H1 (cell line): ENCODE measurements at regions not wholly inside any gene's neighbourhood (a gene's known extent, or its start where the extent isn't known, plus 50 kb on each side); places are given as distances from the start of the nearest gene placed in this dataset.

Experiments used
- ASH2L ChIP-seq: fragments of 200-600, 300-600 bp; sonication (generic); IDR thresholded peaks from one replicate; pipeline ENCODE4 v1.7.1; 2017; ENCODE audit warnings: low read length
- BCL11A ChIP-seq, 2 experiments: IDR thresholded peaks; one replicate each; pipeline ENCODE4 v1.6.1; 2011; ENCODE audit warnings: low read depth in 2 of 2, low read length in 2 of 2, mild to moderate bottlenecking in 2 of 2
- CBX8 ChIP-seq: fragments of 300-800, 300-1000 bp; sonication (generic); IDR thresholded peaks from 2 replicates; pipeline ENCODE4 v1.7.1; 2016; ENCODE audit warnings: low read depth, low read length, borderline replicate concordance
- CHD7 ChIP-seq: fragments of 300-600 bp; sonication (generic); IDR thresholded peaks from 2 replicates; pipeline ENCODE4 v1.7.1; 2012; ENCODE audit warnings: low read length, moderate library complexity, mild to moderate bottlenecking, inconsistent platforms; ENCODE audit not compliant: insufficient replicate concordance
- E2F6 ChIP-seq: IDR thresholded peaks from 2 replicates; pipeline ENCODE4 v1.6.1; 2012; ENCODE audit warnings: inconsistent platforms
- NRF1 ChIP-seq: IDR thresholded peaks from 2 replicates; pipeline ENCODE4 v1.6.1; 2011; ENCODE audit warnings: mild to moderate bottlenecking, low read depth, low read length, improper control_type of control experiment
- SP1 ChIP-seq: IDR thresholded peaks from 2 replicates; pipeline ENCODE4 v1.6.1; 2011; ENCODE audit warnings: low read depth, low read length
- TAF7 ChIP-seq: optimal IDR thresholded peaks from 2 replicates; pipeline ENCODE3; 2011; ENCODE audit warnings: low read depth, mild to moderate bottlenecking, inconsistent platforms, low read length, moderate library complexity, borderline replicate concordance
- ZNF274 ChIP-seq: IDR thresholded peaks from 2 replicates; pipeline ENCODE4 v1.7.0; 2012; ENCODE audit warnings: low read length, borderline replicate concordance; ENCODE audit errors: extremely low read depth

- TF ChIP-seq CHD7 (no peak), ZNF274 (no peak), NRF1 (no peak), CBX8 (no peak), E2F6 (no peak), TAF7 (no peak), ASH2L (no peak), SP1 (no peak), BCL11A (IDR thresholded peaks at IDR 0.05; ENCODE audit: low read depth in 2 of 2, low read length in 2 of 2) (no peak)
Measured at GRCh38 chr5:135100011-135100410, 66.0 kb upstream of the PITX1 start (continued).
